ENCODE measurements at regions not wholly inside any gene's neighbourhood (a gene's known extent, or its start where the extent isn't known, plus 50 kb on each side); places are given as distances from the start of the nearest gene placed in this dataset.

GRCh38 chr2:228735697-228736096, 535.4 kb downstream of the PID1 start:
- TF ChIP-seq, protein P1, sequence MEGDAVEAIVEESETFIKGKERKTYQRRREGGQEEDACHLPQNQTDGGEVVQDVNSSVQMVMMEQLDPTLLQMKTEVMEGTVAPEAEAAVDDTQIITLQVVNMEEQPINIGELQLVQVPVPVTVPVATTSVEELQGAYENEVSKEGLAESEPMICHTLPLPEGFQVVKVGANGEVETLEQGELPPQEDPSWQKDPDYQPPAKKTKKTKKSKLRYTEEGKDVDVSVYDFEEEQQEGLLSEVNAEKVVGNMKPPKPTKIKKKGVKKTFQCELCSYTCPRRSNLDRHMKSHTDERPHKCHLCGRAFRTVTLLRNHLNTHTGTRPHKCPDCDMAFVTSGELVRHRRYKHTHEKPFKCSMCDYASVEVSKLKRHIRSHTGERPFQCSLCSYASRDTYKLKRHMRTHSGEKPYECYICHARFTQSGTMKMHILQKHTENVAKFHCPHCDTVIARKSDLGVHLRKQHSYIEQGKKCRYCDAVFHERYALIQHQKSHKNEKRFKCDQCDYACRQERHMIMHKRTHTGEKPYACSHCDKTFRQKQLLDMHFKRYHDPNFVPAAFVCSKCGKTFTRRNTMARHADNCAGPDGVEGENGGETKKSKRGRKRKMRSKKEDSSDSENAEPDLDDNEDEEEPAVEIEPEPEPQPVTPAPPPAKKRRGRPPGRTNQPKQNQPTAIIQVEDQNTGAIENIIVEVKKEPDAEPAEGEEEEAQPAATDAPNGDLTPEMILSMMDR (IDR thresholded peaks at IDR 0.05) = no peak
- TF ChIP-seq POLR2A (IDR thresholded peaks at IDR 0.05) = no peak

Measured in right lobe of liver (tissue), 4 donors.